Loucy (cell line): ENCODE measurements at regions not wholly inside any gene's neighbourhood (a gene's known extent, or its start where the extent isn't known, plus 50 kb on each side); places are given as distances from the start of the nearest gene placed in this dataset.

Experiments
- H2AFZ ChIP-seq: fragments of 200-600 bp; sonication (generic); 2 replicates; pipeline ENCODE4 v1.6.0; 2016; ENCODE audit warnings: antibody characterized with exemption, mild to moderate bottlenecking, low read length, moderate library complexity
- H3F3A ChIP-seq: fragments of 200-600 bp; 2 replicates; pipeline ENCODE4 v1.6.0; 2016; ENCODE audit warnings: antibody characterized with exemption, low read depth, mild to moderate bottlenecking
- H3K27me3 ChIP-seq: fragments of 200-600 bp; sonication (generic); 2 replicates; pipeline ENCODE4 v1.6.1; 2014; ENCODE audit warnings: low read length, mild to moderate bottlenecking; ENCODE audit not compliant: insufficient read depth, poor library complexity, severe bottlenecking
- H3K36me3 ChIP-seq: fragments of 200-600 bp; sonication (generic); 2 replicates; pipeline ENCODE4 v1.6.1; 2016; ENCODE audit warnings: low read length; ENCODE audit not compliant: insufficient read depth
- H3K4me1 ChIP-seq: fragments of 200-600 bp; sonication (generic); 2 replicates; pipeline ENCODE4 v1.5.1; 2014; ENCODE audit warnings: low read length, mild to moderate bottlenecking; ENCODE audit not compliant: insufficient read depth, poor library complexity, severe bottlenecking
- H3K4me2 ChIP-seq: fragments of 200-600 bp; sonication (generic); 2 replicates; pipeline ENCODE4 v1.6.0; 2014; ENCODE audit warnings: antibody characterized with exemption, low read length, low read depth, mild to moderate bottlenecking; ENCODE audit not compliant: poor library complexity, severe bottlenecking
- H3K4me3 ChIP-seq: fragments of 200-600 bp; sonication (generic); 2 replicates; pipeline ENCODE4 v1.5.1; 2014; ENCODE audit warnings: low read length, mild to moderate bottlenecking, mixed read lengths; ENCODE audit not compliant: poor library complexity, severe bottlenecking
- H3K79me2 ChIP-seq: fragments of 200-600 bp; sonication (generic); 2 replicates; pipeline ENCODE4 v1.6.1; 2014; ENCODE audit warnings: low read length; ENCODE audit not compliant: insufficient read depth
- H3K9ac ChIP-seq: fragments of 200-600 bp; sonication (generic); 2 replicates; pipeline ENCODE4 v1.6.0; 2014; ENCODE audit warnings: mild to moderate bottlenecking, low read depth, low read length, moderate library complexity; ENCODE audit not compliant: poor library complexity, severe bottlenecking
- H3K9me2 ChIP-seq: fragments of 200-600 bp; sonication (generic); replicated peaks from 2 replicates; pipeline ENCODE4 v1.6.1; 2016; ENCODE audit warnings: low read depth, low read length, mixed read lengths
- H3K9me3 ChIP-seq: fragments of 200-600 bp; sonication (generic); 2 replicates; pipeline ENCODE4 v1.6.1; 2014; ENCODE audit warnings: mild to moderate bottlenecking, antibody characterized with exemption, low read length, low read depth; ENCODE audit not compliant: insufficient read depth
- H4K20me1 ChIP-seq: fragments of 200-600 bp; sonication (generic); 2 replicates; pipeline ENCODE4 v1.6.0; 2014; ENCODE audit warnings: antibody characterized with exemption, low read length, mild to moderate bottlenecking; ENCODE audit not compliant: insufficient read depth, poor library complexity, severe bottlenecking
- EZH2phosphoT487 ChIP-seq: fragments of 200-600 bp; IDR thresholded peaks from 2 replicates; pipeline ENCODE4 v1.6.1; 2018; ENCODE audit warnings: antibody characterized with exemption, mild to moderate bottlenecking, moderate library complexity, borderline replicate concordance
- TF ChIP-seq, protein P1 (sequence below): fragments of 200-600 bp; sonication (generic); conservative IDR thresholded peaks from 2 replicates; pipeline ENCODE4 v1.5.1; 2014; ENCODE audit warnings: mild to moderate bottlenecking, antibody characterized with exemption, low read length

GRCh38 chr5:30405821-30406220 is 787.7 kb upstream of the CDH6 start:
- H3K9me2 ChIP-seq, result no peaks in the 10 kb centered on the region
- no peaks in the 10 kb centered on the region for H3K9me3 ChIP-seq
- H3K79me2 ChIP-seq, result no peaks in the 10 kb centered on the region
- H3K4me3 ChIP-seq, result no peak overlapping the region
- no peaks in the 10 kb centered on the region for H3K36me3 ChIP-seq
- TF ChIP-seq, protein P1, sequence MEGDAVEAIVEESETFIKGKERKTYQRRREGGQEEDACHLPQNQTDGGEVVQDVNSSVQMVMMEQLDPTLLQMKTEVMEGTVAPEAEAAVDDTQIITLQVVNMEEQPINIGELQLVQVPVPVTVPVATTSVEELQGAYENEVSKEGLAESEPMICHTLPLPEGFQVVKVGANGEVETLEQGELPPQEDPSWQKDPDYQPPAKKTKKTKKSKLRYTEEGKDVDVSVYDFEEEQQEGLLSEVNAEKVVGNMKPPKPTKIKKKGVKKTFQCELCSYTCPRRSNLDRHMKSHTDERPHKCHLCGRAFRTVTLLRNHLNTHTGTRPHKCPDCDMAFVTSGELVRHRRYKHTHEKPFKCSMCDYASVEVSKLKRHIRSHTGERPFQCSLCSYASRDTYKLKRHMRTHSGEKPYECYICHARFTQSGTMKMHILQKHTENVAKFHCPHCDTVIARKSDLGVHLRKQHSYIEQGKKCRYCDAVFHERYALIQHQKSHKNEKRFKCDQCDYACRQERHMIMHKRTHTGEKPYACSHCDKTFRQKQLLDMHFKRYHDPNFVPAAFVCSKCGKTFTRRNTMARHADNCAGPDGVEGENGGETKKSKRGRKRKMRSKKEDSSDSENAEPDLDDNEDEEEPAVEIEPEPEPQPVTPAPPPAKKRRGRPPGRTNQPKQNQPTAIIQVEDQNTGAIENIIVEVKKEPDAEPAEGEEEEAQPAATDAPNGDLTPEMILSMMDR, result no peak
- no peak for TF ChIP-seq EZH2phosphoT487
- H3K4me2 ChIP-seq, result no peak overlapping the region
- no peak overlapping the region for H2AFZ ChIP-seq
- no peak overlapping the region for H3K9ac ChIP-seq
- no peaks in the 10 kb centered on the region for H3K4me1 ChIP-seq
- no peaks in the 10 kb centered on the region for H3K27me3 ChIP-seq
- H4K20me1 ChIP-seq, result peaks cover 3% of the 10 kb centered on the region
- no peaks in the 10 kb centered on the region for H3F3A ChIP-seq

DNA sequence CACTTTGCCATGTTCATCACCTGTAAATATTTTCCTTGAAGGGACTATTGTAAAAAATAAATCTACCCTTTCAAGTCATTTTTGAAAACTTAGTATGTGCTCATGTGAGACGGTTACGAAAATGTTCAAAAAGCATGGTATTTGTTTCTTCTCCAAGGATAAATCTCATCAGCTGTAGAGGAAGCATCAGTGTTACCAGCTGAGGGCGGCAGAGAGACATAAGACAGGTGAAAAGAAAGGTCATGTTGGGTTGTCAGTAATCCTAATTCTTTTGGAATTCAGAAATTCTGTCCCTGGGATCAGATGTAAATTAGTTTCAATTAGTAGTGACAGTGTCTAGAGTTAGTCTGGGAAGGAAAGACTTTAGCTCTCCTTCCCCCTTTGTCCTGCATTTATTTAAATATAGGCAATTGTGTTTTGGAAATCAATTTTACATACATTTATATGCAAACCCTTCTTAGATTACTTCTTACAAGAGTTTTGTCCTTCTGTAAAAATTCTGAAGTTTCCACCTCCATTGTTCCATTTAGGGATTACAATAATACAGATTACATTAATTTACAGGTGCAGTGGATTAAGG is 791.9 kb upstream of the CDH6 start:
- TF ChIP-seq EZH2phosphoT487, result no peak
- TF ChIP-seq, protein P1, result peak; percentile 64
- Histone ChIP-seq H3K9ac (no peak overlapping the region), H3K9me3 (no peaks in the 10 kb centered on the region; the same call in 1 of the 2 replicates), H3K4me1 (no peaks in the 10 kb centered on the region), H3K9me2 (no peaks in the 10 kb centered on the region), H3K27me3 (no peaks in the 10 kb centered on the region), H3F3A (no peaks in the 10 kb centered on the region), H3K4me3 (no peak overlapping the region), H3K4me2 (no peak overlapping the region), H3K36me3 (no peaks in the 10 kb centered on the region), H4K20me1 (peaks cover 3% of the 10 kb centered on the region), H2AFZ (no peak overlapping the region), H3K79me2 (no peaks in the 10 kb centered on the region)

DNA sequence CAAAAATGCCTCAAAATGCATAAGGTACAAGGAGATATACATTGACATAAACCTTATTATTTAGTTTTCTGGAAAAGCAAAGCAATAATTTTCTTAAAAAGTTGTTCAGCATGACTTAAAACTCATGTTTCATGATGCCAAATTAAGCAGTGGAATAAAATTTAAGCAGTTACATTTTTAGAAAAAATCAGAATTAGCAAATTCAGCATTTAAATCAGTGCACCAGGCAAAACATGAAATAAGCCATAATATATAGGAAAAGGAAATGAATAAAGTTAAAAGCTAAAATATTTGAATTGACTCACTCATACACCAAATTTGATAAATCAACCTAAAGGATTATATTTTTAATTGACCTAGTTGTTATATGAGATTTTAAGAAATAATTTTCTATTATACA is 795.1 kb upstream of the CDH6 start:
- H2AFZ ChIP-seq, result no peak overlapping the region
- no peaks in the 10 kb centered on the region; the same call in 1 of the 2 replicates for H3K9me3 ChIP-seq
- H3F3A ChIP-seq, result no peaks in the 10 kb centered on the region
- H3K9ac ChIP-seq, result no peak overlapping the region
- H3K4me2 ChIP-seq, result no peak overlapping the region
- no peaks in the 10 kb centered on the region for H3K9me2 ChIP-seq
- H3K36me3 ChIP-seq, result no peaks in the 10 kb centered on the region
- peaks cover 1% of the 10 kb centered on the region for H4K20me1 ChIP-seq
- no peaks in the 10 kb centered on the region for H3K79me2 ChIP-seq
- no peaks in the 10 kb centered on the region for H3K27me3 ChIP-seq
- no peaks in the 10 kb centered on the region for H3K4me1 ChIP-seq
- no peak overlapping the region for H3K4me3 ChIP-seq
- TF ChIP-seq, protein P1, result no peak
- TF ChIP-seq EZH2phosphoT487, result no peak
